COR-L47 (cell line): ENCODE measurements at regions not wholly inside any gene's neighbourhood (a gene's known extent, or its start where the extent isn't known, plus 50 kb on each side); places are given as distances from the start of the nearest gene placed in this dataset.

Experiments
- DNase-seq: peaks from one replicate; lab custom pipeline; 2025; lab: John Stamatoyannopoulos, UW

DNA sequence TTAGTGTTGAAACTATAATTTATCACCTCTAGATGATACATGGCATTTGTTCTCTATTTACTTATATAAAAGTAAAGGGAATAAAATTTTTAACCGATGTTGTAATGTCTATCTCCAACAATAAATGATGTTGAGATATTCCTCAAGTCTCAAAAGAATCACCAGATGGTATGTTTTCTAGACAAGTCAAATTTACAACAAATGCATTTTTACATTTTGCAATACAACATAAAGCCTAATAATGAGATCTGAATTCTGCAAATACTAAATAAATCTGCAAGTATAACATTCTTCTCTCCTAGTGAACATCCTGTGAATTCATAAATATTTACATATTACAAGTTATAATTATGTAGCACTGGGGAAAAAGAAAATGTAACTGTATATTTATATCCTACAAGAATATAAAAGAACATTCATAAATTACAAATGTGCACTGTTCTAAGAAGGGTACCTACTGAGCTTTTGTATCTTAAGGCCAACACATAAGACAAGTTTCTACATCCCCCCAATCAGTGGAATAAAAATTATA is 1504.4 kb upstream of the ZEB2 start:
- DNase-seq: no peak

DNA sequence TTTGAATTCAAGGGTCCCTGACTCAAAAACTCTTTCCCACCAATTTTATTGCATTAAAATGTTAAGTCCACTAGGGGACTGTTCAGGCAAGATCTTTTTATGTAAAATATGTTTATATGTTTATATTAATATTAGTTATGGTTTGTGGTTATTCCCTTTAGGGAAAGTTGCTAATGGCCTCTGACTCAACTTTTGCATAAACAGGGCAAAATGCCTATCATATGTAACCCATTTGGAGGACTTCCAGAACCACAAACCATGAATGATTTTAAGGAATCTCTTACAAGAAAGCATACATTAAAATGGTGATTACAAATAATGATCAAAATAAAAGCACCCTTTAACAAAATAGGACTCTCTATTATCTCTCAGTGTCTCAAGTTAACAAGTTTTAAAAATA is 1484.5 kb upstream of the ZEB2 start:
- DNase-seq: no peak

DNA sequence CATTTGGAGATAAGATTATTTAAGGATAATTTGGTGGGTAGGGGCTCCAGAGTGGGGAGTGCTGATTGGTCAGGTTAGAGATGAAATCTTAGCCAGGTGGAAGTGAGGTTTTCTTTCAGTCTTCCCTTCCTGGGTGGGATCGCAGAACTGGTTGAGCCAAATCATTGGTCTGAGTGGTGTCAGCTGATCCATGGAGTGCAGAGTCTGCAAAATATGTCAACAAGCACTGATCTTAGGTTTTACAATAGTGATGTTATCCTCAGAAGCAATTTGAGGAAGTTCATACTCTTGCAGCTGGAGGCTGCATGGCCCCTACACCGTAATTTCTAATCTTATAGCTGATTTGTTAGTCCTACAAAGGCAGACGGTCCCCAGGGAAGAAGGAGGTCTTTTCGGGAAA is 1483.4 kb upstream of the ZEB2 start:
- DNase-seq: no peak

DNA sequence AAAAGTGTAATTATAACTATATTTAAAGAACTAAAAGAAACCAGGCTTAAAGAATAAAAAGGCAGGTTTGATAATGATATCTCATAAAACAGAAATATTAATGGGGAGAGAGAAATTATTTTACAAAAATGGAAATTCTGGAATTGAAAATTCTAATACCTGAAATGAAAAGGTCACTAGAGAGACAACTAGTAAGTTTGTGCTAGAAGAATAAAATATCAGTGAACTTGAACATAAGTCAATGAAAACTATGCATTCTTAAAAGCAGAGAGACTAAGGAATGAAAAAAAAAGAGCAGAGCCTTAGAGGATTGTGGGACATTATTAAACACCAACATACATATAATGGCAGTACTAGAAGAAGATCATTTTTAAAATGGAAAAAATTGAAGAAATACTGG is 1475.0 kb upstream of the ZEB2 start:
- DNase-seq: no peak

DNA sequence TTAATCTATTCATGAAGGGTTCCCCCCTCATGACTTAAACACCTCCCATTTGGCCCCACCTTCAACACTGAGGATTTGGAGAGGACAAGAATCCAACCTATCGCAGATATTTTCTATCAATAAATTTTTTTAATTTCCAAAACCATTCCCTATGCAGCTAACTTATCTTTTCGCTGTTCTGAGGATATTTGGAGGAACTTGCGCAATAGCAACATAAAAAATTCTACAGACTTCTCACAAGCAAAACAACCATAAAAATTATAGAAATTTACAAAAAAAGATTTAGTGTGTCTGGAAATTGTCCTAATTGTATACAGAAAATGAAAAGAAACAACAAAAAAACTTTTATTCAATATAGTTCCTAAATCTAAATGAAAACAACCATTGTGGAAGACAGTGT is 1472.7 kb upstream of the ZEB2 start:
- no peak for DNase-seq

DNA sequence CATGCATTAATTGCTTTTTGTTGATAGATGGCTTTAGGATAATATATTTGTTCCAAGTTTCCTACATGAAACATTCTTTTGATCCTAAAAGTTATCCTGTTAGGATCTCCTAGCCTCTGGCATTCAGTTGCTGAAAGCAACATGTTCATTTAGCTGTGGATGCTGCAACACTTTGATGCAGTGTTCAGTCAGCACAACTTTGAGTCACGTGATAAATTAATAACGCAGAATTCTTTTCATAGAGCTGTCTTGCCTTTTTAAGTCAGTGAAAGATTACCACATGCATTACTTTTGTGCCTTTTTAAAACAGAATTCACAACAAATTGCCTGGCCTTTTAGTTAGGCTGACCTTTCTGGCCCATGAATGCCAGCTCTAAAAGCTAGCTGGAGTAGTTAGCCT is 1467.9 kb upstream of the ZEB2 start:
- DNase-seq: no peak

DNA sequence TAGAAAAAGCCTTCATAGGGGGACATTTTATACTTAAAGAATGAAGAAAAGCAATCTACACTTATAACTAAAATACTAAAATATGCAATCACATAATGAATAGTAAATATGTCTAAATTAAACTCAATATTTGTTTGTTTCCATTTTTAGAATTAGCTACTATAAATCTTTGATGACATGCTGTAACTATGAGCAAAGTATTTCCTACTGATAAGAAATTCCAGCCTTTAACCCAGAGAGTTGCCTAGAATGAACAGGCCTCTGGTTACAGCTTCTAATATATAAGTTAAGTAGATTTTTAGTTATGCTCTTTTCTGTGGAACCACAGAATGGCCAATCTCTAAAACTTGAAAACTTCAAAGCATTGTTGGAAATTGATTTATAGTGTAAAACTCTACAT is 1465.6 kb upstream of the ZEB2 start:
- DNase-seq: no peak

DNA sequence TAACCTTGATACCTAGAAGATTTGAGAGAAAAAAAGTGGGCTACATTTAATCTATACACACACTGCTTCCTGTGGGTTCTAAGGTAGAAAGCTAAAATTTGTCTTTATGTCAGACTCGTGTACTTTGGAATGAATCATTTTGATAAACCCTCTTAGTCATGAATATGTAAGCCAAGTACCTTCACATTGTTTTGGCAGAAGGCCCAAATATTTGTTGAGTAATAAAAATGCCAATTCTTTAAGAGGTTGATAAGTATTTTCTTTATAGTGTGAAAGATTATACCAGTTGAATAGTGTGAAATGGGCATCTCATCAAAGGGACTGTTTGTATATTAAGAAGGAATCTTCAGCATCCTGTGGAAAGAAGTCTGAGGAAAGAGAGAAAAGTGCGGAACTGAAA is 1464.7 kb upstream of the ZEB2 start:
- no peak for DNase-seq

DNA sequence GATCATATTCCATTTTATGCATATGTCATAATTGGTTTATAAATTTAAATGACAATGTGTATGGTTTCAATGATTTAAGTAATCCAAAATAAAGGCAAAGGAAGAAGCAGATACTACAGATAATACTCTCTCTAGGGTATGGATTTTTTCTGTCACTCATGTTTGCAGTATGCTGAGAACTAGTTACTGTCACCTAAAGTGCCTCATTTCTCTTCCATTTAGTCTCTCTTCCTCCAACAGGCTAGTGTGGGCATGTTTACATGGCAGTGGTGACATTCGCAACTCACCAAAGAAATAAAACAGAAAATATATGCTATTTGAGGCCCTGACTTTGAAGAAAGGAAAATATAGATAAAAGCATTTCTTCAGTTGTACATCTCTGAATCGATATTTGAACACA is 1460.4 kb upstream of the ZEB2 start:
- no peak for DNase-seq

DNA sequence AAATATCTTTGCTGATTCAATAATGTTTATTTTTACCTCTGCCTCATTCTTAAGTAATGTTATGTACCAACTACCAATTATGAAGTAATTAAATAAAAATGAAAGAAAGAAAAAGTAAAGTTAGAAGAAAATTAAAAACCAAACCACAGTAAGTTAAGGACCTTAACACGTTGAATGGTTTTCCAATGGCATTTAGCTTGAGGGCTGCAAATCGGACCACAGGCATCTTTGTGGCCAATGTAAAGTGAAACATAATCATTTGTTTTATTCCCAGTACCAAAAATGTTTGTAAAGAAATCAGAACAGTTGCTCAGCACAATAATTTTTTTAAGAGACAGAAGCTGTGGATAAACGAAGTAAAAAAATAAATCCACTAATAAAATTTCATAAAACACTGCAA is 1455.5 kb upstream of the ZEB2 start:
- DNase-seq: no peak

DNA sequence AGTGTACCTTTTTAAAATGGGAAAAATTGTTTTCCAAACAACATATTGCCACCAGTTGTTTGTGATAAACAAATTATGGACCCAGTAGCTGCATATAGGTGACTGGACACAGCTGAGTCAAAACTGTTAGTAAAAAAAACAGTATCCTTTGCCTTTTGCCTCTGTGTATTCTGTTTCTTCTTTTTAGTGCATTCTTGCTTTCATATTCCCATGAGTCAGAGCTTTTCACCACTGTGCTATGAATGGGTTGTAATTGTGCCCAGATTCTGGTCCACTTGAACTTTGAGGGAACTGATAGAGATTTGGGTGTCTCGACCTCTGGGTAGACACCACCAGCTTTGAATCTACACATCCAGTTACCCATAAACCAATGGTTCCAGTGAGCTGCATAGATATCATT is 1441.9 kb upstream of the ZEB2 start:
- DNase-seq: no peak

DNA sequence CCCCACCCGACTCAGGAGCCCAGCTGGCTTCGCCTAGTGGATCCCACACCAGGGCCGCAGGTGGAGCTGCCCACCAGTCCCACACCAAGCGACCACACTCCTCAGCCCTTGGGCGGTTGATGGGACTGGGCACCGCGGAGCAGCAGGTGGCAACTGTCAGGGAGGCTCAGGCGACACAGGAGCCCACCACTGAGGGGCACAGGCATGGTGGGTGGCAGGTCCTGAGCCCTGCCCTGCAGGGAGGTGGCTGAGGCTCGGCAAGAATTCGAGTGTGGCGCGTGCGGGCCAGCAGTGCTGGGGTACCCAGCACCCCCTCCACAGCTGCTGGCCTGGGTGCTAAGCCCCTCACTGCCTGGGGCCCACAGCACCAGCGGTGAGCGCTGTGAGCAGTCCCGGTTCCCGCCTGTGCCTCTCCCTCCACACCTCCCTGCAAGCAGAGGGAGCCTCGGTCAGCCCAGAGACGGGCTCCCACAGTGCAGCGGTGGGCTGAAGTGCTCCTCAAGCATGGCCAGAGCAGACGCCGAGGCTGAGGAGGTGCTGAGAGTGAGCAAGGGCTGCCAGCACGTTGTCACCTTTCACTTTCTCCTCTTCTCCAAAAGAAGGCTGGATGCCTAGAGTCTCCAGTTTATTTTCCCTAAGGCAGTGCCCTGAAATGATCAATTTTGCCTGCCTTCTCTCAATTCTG is 1440.7 kb upstream of the ZEB2 start:
- no peak for DNase-seq

DNA sequence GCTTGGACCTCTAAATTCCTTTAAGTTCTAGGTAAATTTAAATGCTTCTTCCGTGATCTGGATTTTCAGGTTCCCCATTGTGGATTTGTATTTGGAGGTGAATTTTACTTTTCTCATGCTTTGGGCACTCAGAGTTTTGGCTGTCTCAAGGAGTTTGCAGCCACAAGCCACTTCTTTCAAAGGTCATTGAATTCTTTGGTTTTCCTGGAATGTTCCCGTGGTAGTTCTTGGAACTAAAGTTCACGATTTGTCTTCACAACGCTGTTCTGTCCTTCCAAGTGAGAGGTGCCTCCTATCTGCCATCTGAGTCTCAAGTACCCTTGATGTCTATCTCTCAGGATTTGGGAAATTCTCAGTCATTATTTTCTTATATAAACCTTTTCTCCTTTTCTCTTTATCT is 1438.7 kb upstream of the ZEB2 start:
- no peak for DNase-seq

DNA sequence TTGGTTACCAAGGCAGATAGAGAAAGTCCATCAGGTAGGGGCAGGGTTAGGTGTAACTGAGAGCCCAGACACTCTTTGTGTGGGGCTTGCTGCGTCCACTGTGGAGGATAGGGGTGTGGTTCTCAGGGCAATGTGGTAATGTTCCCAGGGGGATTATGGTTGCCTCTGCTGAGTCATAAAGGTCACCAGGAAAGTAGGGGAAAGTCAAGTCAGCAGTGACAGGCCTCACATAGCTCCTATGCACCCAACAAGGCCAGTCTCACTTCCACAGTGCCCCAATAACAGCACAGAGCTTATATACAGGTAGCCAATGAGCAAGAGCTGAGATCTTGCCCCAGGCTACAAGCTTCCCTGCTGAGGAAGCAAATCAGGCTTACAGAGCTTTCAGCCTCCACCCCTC is 1438.0 kb upstream of the ZEB2 start:
- DNase-seq: no peak

DNA sequence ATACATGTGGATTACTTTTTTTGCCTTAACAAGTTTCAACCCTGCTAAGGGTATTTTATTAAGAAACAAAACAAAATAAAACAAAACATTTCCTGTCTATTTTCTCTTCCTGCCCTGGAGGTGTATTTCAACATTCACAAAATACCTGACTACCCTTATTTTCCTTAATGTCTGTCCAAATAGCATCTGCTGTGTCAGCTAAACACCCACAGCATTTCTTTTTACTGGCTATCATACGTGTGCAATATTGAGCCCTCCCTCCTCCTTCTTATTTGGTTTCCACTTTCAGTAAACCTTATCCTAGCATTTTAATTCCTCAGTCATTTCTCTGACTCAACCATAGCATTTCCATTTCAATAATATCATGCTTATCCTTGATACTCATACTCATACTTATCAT is 1420.0 kb upstream of the ZEB2 start:
- no peak for DNase-seq

DNA sequence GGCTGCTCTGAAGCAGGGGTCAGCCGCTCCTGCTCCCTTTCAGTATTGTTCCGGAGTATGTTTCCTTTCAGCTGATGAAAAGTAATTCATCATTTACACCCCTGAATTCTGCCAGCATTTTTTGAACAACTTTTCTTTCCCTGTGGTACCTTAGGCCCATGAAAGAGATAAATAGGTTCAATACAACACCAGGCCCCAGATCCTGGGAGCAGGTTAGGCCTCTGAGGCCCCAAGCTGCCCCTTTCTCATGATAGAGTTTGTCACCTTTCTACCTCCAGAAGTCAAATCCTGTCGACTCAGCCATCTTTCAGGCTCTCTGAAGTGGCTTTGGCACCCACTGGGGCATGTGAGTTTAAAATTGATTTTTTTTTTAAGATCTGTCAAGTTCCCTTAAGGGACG is 1415.1 kb upstream of the ZEB2 start:
- DNase-seq: no peak

DNA sequence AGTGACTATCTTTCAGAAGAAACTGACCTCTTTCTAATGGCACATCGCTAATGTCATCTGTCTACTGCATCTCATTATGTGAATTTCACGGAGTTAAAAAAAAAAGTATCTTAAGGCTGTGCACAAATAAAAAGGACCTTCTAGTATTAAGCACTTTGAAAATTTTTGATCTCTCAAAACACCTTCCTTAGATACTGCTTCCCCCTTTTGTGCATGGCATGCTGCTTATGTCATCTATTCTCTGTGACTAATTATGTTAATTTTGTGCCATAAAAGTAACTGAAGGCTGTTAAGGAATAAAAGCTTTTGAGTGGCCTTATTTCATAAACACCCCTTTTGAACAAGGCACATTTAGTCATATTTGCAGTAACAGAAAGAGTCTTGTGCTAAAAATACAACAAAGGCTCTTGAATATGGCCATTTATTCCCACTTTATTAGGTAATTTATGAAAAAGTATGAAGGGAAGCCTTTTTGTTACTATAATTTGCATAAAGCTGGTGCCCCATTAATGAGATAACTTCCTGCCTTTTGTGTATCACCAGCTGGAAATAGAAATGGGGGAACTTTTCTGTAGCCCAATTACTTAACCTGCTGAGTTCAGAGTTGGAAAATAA is 1412.0 kb upstream of the ZEB2 start:
- DNase-seq: peak; percentile 70

DNA sequence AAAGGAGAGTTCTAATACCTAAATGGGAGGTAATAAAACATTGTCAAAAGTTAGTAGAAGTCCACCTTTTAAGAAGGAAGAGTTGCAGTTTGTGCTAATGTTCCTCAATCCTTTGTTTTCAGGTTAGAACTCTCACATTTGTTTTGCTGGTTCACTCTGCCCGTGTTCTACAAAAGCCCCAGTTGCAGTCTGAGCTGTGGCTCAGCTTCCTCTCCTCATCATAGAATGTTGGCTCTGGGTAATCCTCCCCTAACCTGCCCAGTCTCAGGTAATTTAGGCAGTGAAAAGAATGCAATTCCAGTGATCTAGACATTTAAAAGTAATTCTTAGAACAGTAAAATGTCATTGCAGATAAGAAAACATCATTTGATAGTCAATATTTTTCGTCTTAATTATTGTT is 1410.4 kb upstream of the ZEB2 start:
- no peak for DNase-seq

DNA sequence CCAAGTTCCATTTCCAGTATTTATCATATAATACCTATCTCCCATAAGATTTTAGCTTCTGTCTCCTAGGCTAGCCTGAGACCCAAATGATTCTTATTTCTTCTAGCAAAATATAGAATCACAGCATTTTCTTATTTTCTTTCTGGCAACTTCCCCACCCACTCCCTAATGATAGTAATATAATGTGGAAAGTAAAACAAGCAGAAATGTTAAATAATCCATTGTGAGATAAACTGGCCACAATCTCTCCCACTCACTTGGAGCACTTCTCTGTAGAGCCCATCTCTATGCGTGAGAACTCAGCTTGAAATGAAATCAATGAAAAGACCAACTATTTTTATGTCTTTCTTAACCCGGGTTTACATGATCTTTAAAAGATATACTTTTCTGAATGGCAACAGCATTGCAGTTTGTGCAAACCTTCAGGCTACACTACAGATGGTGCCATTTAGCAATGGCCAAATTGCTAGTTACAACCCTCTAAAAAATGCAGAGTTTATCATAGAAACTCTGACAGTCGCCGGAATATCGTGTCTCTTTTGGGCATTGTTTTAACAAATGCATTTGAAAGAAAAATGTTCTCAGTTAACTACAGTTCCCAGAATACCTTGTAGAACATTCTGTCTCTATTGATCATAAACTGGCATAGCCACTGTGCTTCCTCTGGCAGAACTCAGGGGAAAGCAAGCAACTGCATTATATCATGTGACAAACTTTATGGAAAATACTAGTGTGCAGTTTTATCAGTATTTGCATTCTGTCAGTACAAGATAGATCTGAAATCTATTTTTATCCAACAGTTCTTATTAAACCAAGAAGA is 1407.4 kb upstream of the ZEB2 start:
- no peak for DNase-seq

DNA sequence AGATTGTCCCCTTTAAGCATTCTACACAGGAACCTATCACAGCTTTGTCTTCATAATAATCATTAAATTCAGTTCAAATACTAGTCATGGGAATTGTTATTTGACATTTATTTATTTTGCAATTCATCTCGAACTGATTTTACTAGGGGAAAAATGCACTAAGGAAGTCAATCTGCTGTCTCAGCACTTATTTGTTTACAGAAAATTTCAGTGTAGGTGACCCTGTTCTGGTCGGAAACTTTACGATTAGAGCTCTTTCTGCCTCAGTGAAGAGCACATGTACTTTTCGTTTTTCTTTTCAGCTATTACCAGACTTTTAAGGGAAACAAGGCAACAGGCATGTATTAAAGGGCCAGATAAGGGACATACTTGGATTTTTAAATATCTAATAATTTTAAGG is 1405.7 kb upstream of the ZEB2 start:
- DNase-seq: no peak

DNA sequence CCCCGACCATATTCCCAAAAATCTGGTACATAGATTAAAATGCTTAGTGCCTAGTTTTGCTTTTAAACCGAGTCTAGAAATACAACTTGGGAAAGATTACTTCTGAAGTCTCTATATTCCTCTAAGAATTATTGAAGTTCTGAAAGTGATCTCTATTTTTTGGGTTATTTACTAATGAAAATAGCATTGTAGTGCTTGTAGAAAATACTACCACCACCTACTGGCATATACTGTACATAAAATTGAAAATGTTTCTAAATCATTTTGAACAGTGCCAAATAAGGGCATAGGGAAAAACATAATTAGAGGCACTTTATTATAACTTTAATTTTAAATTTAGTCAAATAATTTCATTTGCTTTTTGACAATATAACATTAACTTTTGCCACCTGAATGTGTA is 1399.6 kb upstream of the ZEB2 start:
- no peak for DNase-seq

DNA sequence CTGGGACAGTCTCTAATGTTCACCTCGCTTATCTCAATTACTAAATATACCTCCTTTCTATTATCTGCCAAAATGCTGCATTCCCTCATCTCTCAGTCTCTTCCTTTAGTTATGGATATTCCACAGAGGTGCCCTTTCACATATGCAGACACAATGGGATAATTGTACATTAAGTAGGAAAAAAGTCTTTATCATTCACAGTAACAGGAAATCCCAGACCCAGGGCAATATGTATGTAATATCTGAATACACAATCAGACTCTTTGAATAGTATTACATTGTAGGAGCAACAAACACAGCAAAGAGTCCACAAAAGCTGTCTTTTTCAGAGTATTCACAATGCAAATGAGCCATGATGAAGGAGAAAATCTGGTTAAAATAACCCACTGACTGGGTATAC is 1399.0 kb upstream of the ZEB2 start:
- DNase-seq: no peak

DNA sequence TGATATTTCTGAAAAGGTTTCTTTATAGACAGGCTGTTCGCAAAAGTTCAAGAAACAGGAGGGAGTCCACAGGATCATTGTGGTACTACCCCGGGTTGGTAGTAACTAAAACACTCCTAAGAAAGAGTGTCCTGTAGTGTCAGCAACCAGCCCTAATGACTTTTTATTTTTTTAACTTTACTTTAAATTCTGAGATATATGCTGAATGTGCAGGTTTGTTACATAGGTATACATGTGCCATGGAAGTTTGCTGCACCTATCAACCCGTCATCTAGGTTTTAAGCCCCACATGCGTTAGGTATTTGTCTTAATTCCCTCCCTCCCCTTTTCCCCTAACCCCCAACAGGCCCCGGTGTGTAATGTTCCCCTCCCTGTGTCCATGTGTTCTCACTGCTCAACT is 1396.9 kb upstream of the ZEB2 start:
- no peak for DNase-seq
